Glutamatergic neuron (in vitro differentiated cells): ENCODE measurements at regions not wholly inside any gene's neighbourhood (a gene's known extent, or its start where the extent isn't known, plus 50 kb on each side); places are given as distances from the start of the nearest gene placed in this dataset.

Experiments
- DNase-seq: peaks from one replicate; pipeline ENCODE4 v3.0.0; 2022
- H3K27ac Mint-ChIP-seq: one replicate; pipeline ENCODE4 v1.8.0; 2020; ENCODE audit warnings: mild to moderate bottlenecking, mixed read lengths, inconsistent platforms; ENCODE audit not compliant: unreplicated experiment
- H3K27me3 Mint-ChIP-seq: one replicate; pipeline ENCODE4 v1.8.0; 2020; ENCODE audit warnings: mild to moderate bottlenecking, moderate library complexity, mixed read lengths, inconsistent platforms; ENCODE audit not compliant: unreplicated experiment
- H3K36me3 Mint-ChIP-seq: one replicate; pipeline ENCODE4 v1.8.0; 2020; ENCODE audit warnings: mild to moderate bottlenecking, mixed read lengths, inconsistent platforms; ENCODE audit not compliant: unreplicated experiment
- H3K4me1 Mint-ChIP-seq: one replicate; pipeline ENCODE4 v1.8.0; 2020; ENCODE audit warnings: mild to moderate bottlenecking, low read depth, mixed read lengths, inconsistent platforms; ENCODE audit not compliant: unreplicated experiment
- H3K4me3 Mint-ChIP-seq: one replicate; pipeline ENCODE4 v1.8.0; 2020; ENCODE audit warnings: mild to moderate bottlenecking, mixed read lengths, inconsistent platforms; ENCODE audit not compliant: unreplicated experiment
- H3K9me3 Mint-ChIP-seq: one replicate; pipeline ENCODE4 v1.8.0; 2020; ENCODE audit warnings: mild to moderate bottlenecking, moderate library complexity, mixed read lengths, inconsistent platforms; ENCODE audit not compliant: unreplicated experiment
- CTCF ChIP-seq: fragments of 200-600 bp; sonication (generic); IDR thresholded peaks from one replicate; pipeline ENCODE4 v1.5.0; 2021; ENCODE audit not compliant: partially characterized antibody, unreplicated experiment

DNA sequence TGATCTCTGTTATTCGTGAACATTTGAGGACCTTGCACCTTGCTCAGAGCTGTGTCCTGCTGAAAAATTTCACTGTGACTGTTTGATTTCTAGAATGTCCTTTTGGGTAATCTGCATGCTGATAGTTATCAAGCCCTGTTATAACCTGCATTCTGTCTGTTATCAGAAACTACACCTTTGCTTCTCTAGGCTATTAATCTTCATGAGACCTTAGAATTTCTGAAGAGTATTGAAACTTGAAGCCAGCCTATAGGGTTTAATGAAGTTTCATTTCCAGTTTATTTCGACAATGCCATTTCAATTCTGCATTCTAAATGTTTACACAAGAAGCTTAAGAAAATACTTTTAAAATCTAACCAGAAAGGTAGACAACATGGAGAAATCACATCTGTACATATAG lies 856.2 kb downstream of the SORCS1 start:
- no peaks in the 10 kb centered on the region for H3K27me3 Mint-ChIP-seq
- H3K36me3 Mint-ChIP-seq = no peaks in the 10 kb centered on the region
- H3K4me3 Mint-ChIP-seq = no peak overlapping the region
- H3K4me1 Mint-ChIP-seq = peaks cover 6% of the 10 kb centered on the region
- TF ChIP-seq CTCF = no peak
- no peak for DNase-seq
- no peak overlapping the region for H3K27ac Mint-ChIP-seq
- H3K9me3 Mint-ChIP-seq = peaks cover 1% of the 10 kb centered on the region

- Mint-ChIP-seq H3K27ac (no peak overlapping the region), H3K4me3 (no peak overlapping the region), H3K4me1 (peaks cover 10% of the 10 kb centered on the region), H3K36me3 (no peaks in the 10 kb centered on the region), H3K27me3 (no peaks in the 10 kb centered on the region), H3K9me3 (no peaks in the 10 kb centered on the region)
- no peak for DNase-seq
- no peak for TF ChIP-seq CTCF
Measured at GRCh38 chr10:106304056-106304455, 860.5 kb downstream of the SORCS1 start.

DNA sequence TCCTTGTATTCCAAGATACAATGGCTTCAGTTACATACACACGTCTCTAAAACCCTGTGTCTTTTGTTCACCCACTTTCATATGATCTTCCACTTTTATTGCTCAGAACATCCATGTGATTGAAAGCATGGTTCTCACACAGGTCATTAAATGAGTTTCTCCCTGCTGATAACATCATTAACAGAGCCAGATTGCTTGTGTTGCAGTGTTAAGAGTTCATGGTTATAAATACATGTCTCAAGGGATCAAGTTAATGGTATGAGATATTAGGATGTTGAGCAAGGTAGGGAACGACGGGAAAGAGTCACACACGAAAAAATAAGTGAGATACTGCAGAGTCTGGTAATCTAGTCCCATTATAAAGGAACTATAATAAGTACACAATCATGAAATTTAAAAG lies 861.5 kb downstream of the SORCS1 start:
- no peak for DNase-seq
- Mint-ChIP-seq H3K9me3 (no peaks in the 10 kb centered on the region), H3K27ac (peak overlapping the region; percentile 1), H3K4me1 (peaks cover 10% of the 10 kb centered on the region), H3K36me3 (no peaks in the 10 kb centered on the region), H3K4me3 (no peak overlapping the region), H3K27me3 (no peaks in the 10 kb centered on the region)
- TF ChIP-seq CTCF = no peak

DNA sequence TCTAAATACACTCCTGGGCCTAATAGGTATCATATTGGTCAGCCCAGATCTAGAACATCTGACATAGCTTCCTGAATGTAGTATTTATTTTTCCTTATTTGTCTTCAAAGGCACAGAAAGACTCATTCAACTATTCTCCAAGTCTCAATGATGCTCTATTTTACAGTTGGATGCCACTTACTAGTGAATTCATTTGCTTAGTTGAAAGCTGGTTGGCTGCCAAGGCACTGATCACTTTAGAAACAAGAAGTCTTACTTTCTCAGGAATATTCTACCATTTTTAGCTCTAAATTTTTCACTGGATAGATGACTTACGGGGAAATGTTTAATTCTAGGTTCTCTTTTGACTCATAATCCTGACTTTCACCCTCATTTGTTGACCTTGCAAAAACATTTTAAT lies 863.4 kb downstream of the SORCS1 start:
- Mint-ChIP-seq H3K9me3 (no peaks in the 10 kb centered on the region), H3K27me3 (no peaks in the 10 kb centered on the region), H3K27ac (no peak overlapping the region), H3K36me3 (no peaks in the 10 kb centered on the region), H3K4me1 (peaks cover 11% of the 10 kb centered on the region), H3K4me3 (no peak overlapping the region)
- no peak for DNase-seq
- TF ChIP-seq CTCF = no peak

DNA sequence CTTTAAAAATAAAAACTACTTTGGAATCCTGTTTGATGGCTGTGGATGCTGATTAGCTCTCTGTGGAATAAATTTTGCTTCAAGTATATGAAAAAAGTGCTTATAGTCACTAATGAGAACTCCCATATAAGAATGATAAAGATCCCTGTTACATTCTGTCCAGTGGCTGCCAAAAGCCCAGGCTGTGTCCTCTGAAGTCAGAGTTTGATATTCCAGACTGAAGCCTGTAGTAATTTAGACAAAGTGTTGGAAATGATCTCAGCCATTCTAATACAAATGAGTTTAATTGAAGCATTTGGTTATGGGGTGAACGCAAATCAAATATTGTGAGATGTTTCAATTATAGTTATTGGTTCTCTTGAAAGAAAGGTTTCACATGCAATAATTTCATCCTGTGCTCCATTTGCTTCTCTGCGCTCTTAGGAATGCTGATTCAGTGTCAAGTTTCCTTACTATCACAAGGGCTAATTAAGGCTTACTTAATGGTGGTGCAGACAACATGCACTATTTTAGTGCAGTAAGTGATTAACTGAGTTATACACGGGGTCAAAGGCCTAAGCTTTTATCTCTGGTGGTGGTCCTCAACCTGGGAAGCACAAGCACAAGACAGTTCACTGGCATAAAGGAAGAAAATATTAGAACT lies 867.6 kb downstream of the SORCS1 start:
- Mint-ChIP-seq H3K27ac (no peak overlapping the region), H3K36me3 (no peaks in the 10 kb centered on the region), H3K4me1 (peaks cover 1% of the 10 kb centered on the region), H3K27me3 (no peaks in the 10 kb centered on the region), H3K4me3 (no peak overlapping the region), H3K9me3 (peaks cover 1% of the 10 kb centered on the region)
- TF ChIP-seq CTCF = no peak
- no peak for DNase-seq
